ENCODE measurements at regions not wholly inside any gene's neighbourhood (a gene's known extent, or its start where the extent isn't known, plus 50 kb on each side); places are given as distances from the start of the nearest gene placed in this dataset.
"Not testable (repeated sequence)": the region's sequence is repeated elsewhere in the genome, so short reads cannot be mapped to it uniquely, and the experiment has no call there.

DNA sequence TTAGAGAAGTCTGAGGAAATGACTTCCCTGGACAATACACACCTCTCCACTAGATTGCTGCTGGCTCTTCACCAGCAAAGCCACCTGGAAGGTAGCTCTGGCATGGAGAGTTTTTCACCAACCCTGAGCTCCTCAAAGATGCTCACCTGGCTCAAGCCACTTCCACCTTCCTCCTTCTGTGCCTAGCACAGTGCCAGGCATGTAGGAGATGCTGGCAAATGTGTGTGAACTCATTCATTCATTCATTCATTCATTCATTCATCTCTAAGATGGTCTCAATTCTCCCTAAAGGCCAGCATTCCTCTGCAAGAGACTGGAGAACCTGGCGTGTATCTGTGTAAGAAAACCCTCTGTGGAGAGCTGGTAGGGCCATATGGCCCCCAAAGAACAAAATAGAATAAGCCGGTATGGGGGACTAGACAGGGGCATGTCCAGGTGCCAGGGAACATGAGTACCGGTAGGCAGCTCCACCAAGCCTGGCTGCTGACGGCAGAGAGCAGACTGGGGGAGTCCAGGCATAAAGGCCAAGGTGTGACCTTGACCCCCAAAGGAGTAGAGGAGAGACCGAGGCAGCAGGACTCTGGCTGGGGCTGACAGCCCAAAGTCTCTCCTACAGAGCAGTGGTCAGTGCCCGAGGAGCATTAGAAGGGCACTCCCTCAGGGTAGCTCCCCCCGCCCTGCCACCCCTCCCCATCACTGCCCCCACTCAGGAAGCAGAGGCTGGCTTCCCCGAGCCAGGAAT lies 132.2 kb upstream of the TNRC6C start:
- Histone ChIP-seq H3K27ac (no peak overlapping the region), H3K4me3 (no peak overlapping the region), H3K36me3 (no peaks in the 10 kb centered on the region), H3K4me1 (no peaks in the 10 kb centered on the region), H3K27me3 (peaks cover 6% of the 10 kb centered on the region), H3K9me3 (replicated peaks) (no peaks in the 10 kb centered on the region)
- no peak for DNase-seq

DNA sequence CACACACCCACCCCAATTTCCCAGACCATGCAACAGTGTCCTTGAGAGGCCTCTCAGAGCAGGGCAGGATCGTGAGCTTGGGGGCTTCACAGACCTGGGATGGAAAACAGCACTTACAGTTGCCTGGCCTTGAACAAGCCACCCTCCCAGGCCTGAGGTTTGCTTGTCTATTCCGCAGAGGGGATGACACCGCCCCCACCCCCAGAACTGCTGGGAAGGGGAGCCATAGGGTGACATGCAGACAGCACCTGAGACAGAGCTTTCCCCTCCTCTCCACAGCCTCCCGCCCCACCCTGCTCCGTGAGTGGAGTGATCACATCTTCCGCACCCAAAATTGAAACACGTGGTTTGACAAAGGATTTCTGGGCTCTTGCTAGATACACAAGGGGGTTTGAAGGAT lies 131.5 kb upstream of the TNRC6C start:
- Histone ChIP-seq H3K27me3 (peaks cover 6% of the 10 kb centered on the region), H3K9me3 (replicated peaks) (no peaks in the 10 kb centered on the region), H3K4me3 (no peak overlapping the region), H3K4me1 (no peaks in the 10 kb centered on the region), H3K27ac (no peak overlapping the region), H3K36me3 (no peaks in the 10 kb centered on the region)
- no peak for DNase-seq

DNA sequence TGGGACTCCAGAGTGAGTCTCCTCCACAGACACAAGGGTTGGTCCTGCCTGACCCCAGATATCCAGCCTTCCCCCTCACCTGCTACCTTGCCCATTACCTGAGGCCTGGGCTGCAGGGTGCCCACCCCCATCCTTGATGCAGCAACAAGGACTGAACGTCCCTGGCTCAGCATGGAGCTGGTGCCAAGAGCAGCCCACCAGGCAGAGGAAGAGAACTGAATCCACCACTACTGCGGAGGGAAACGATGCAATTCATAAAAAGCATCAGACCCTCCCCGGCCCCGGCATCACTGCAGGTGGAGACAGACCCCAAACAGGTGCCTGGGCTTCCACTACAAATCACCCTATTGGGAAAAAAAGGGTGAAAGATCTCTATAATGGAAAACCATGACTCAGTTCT lies 131.0 kb upstream of the TNRC6C start:
- H3K36me3 ChIP-seq, result no peaks in the 10 kb centered on the region

DNA sequence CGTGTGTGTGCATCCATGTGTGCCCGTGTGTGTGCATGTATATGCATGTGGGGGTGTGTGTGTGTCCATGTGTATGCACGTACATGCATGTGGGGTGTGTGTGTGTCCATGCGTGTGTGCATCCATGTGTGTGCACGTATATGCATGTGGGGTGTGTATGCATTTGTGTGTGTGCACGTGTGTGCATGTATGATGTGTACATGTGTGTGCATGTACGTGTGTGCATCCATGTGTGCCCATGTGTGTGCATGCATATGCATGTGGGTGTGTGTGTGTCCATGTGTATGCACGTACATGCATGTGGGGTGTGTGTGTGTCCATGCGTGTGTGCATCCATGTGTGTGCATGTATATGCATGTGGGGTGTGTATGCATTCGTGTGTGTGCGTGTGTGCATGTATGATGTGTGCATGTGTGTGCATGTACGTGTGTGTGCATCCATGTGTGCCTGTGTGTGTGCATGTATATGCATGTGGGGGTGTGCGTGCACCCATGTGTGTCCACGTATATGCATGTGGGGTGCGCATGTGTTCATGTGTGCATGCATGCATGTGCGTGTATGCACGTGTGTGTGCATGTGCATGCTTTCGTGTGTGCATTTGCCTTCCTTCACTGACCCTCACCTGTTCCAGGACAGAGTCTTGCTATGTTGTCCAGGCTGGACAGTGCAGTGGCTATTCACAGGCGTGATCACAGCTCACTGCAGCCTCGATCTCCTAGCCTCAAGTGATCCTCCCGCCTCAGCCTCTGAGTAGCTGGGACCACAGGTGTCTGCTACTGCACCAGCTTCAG lies 129.6 kb upstream of the TNRC6C start:
- no peak overlapping the region for H3K4me3 ChIP-seq
- H3K27ac ChIP-seq, result no peak overlapping the region
- no peak for DNase-seq
- no peaks in the 10 kb centered on the region for H3K36me3 ChIP-seq
- no peaks in the 10 kb centered on the region for H3K4me1 ChIP-seq
- peaks cover 4% of the 10 kb centered on the region for H3K27me3 ChIP-seq
- no peaks in the 10 kb centered on the region for H3K9me3 ChIP-seq (replicated peaks)

More for the DNA sequence above, 131.0 kb upstream of the TNRC6C start:
- Histone ChIP-seq H3K4me3 (no peak overlapping the region), H3K4me1 (no peaks in the 10 kb centered on the region), H3K27me3 (peaks cover 6% of the 10 kb centered on the region), H3K27ac (no peak overlapping the region), H3K9me3 (replicated peaks) (no peaks in the 10 kb centered on the region)
- DNase-seq, result no peak

DNA sequence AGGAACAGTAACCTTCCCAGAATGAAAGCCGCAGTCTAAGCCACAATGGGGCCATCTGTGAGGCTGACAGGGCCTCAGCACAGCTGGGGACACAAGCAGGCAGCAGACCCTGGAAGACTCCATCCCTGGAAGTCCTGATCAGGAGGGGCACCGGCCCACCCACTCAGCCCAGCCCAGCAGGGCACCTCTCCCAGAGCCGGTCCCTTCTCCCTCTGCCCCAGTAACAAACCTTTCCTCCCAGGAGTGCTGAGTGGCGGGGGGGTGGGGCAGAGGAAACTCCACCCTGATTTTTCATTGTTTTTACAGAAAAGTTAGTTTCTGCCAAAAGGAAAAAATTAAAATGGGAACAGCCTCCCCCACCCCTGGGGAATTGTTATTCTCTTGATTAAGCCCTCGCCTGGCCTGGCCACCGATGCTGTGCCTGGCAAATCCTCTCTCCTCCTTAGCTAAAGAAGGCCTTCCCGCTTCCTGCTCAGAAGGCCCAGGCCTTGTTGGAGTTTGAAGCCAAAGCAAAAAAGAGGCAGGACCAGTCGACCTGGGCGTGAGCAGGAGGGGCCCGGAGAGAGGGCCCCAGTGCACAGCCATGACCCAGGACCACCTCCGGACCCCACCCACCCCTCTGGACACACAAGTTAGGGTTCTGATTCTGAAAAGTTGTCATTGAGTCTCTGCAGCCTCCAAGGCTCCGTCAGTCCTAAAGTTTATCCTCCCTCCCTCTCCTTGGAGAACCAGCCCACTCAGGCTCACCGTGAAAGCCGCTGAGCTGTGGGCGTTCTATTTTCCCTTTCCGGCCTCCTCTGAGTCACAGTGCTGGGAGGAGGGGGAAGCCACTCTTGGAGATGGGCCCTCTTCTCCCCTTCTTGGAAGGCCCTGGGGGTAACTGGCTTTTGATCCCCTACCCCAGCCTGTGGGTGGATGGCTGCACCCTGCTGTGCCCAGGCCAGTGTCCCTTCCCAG lies 128.4 kb upstream of the TNRC6C start:
- Histone ChIP-seq H3K4me1 (0 out of 2 replicates have a peak, but pooled peaks cover 3% of the 10 kb centered on the region), H3K4me3 (no peak overlapping the region), H3K27me3 (no peaks in the 10 kb centered on the region), H3K27ac (no peak overlapping the region), H3K9me3 (replicated peaks) (no peaks in the 10 kb centered on the region), H3K36me3 (no peaks in the 10 kb centered on the region)
- DNase-seq, result peak in 1 of 2 experiments; percentile 30

DNA sequence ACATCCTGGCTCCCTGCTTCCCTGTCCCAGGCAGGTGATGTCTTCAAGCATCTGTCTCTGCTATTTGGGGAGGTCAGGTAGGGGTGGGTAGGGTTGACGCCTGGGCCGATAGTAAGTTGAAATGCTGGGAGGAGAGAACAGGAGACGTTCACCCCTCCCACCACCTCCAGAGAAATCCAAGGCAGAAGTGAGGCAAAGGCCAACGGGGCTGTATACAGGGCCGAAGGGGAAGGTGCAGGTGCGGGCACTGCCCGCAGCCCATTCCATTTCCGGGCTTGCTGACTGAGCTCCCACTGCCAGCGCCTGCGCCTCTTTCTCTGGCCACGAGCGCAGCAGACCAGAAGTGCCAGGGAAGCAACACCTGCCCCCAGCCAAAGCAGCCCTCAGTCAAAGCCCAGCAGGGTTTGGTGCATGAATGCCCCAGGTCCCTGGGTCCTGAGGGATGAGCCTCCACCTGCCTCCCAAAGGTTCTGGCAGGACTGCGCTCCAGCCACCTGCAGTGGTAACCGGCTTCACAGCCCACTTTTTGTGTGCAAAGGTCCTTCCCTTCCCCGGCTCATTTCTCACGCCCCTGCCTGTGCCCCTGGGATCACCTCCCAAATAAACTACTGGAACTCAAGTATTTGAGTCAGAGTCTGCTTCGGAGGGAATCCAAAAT lies 127.6 kb upstream of the TNRC6C start:
- Histone ChIP-seq H3K27me3 (no peaks in the 10 kb centered on the region), H3K4me1 (0 out of 2 replicates have a peak, but pooled peaks cover 3% of the 10 kb centered on the region), H3K9me3 (replicated peaks) (no peaks in the 10 kb centered on the region), H3K36me3 (no peaks in the 10 kb centered on the region), H3K4me3 (no peak overlapping the region), H3K27ac (no peak overlapping the region)
- no peak for DNase-seq

DNA sequence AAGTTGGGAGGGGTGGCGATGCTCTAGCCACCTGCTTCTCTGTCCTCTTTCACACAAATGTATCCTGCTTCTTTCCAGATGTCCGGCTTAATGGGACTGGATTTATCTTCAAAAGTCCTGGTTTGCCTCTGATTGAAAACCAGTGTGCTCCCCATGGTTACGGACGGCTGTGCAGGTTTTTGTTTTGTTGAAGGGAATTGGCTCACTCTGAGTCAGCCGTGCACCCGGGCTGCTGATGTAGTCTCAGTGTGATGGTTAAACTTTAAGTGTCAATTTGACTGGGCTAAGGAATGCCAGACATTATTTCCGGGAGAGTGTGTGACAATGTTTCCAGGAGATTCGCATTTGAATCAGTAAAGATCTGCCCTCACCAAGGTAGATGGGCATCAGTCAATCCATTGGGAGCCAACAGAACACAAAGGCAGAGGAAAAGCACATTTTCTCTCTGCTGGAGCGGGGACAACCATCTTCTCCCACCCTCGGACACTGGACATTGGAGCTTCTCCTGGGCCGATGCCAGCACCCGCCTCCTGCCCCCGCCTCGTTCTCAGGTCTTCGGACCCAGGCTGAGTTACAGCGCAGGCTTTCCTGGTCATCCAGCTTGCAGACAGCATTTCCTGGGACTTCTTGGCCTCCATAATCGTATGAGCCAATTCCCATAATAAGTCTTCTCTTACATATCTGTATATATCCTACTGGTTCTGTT lies 126.9 kb upstream of the TNRC6C start:
- Histone ChIP-seq H3K4me1 (0 out of 2 replicates have a peak, but pooled peaks cover 3% of the 10 kb centered on the region), H3K9me3 (replicated peaks) (no peaks in the 10 kb centered on the region), H3K36me3 (no peaks in the 10 kb centered on the region), H3K27me3 (no peaks in the 10 kb centered on the region), H3K27ac (no peak overlapping the region), H3K4me3 (no peak overlapping the region)
- no peak for DNase-seq

DNA sequence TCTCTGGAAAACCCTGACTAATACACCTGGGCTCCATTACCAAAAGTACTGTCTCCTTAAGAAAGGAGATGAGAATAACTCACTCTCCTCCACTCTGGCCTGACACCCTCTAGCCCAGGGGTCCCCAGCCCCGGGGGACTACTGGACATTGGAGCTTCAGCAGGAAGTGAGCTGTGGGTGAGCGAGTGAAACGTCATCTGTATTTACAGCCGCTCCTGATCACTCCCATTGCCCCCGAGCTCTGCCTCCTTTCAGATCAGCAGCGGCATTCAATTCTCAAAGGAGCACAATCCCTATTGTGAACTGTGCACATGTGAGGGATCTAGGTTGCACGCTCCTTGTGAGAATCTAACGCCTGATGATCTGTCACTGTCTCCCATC lies 126.3 kb upstream of the TNRC6C start:
- H3K4me3 ChIP-seq, result no peak overlapping the region
- no peak overlapping the region for H3K27ac ChIP-seq
- H3K4me1 ChIP-seq, result 0 out of 2 replicates have a peak, but pooled peaks cover 3% of the 10 kb centered on the region
- DNase-seq, result no peak
- no peaks in the 10 kb centered on the region for H3K27me3 ChIP-seq
- no peaks in the 10 kb centered on the region for H3K36me3 ChIP-seq
- H3K9me3 ChIP-seq (replicated peaks), result no peaks in the 10 kb centered on the region

DNA sequence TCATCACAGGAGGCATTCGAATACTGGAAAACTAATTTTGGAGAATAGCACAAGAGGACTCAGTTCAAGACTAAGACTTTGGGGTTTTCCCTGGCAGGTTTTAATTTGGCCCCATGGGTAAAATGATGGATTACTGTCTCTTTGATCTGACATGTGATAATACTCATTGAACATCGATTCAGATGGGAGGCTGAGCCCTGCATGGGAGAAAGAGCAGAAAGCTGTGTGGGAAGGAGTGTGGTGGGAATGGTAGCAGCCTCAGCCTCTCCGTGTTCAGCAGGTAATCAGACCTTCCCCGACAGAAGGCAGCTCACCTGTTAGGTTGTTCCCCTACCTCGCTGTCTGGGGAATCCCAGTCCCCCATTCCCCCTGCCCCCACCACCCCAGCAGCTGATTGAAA lies 124.7 kb upstream of the TNRC6C start:
- Histone ChIP-seq H3K27ac (no peak overlapping the region), H3K36me3 (no peaks in the 10 kb centered on the region), H3K27me3 (no peaks in the 10 kb centered on the region), H3K9me3 (replicated peaks) (no peaks in the 10 kb centered on the region), H3K4me1 (0 out of 2 replicates have a peak, but pooled peaks cover 3% of the 10 kb centered on the region), H3K4me3 (no peak overlapping the region)
- no peak for DNase-seq

DNA sequence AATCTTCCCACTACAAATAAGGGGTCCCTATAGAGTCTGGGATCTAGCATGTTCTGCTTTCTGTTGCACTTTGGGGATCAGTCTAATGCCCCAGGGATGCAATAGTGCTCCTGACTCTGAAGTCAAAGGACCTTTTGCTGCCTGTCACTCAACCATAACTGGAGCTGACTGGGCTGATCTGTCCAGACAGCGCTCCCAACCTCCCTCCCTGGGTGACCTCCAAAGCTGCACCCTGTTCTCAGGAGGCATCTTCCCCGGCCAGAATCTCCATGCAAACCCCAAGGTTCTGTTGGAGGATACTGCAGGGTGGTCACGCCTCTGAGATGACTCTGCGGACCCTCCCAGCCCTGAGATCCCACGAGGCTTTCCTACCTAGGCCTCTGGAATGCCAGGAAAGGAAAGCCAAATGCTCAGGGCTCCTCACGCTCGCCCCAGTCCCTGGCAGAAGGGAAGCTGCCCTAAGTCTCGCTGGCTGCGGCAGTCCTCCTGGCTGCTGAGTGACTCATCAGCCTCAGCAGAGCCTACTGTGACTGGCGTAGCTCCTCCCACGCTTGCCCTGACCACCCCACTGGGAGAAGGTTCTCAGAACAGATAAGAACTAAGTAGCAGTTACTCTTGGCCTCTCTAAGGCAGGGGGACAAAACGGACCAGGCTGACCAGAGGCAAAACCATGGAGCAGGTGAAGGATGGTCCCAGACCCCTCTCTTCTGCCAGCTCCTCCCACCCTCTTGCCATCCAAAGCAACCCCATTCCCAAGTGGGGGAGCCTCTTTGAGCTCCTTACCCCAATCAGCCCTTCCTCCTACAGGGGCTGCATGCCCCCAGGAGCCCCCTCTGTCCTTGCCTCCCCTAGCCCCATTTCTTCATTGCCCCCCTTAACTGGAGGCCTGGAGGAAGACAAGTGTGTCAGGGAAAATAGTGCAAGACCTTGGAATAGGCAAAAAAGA lies 124.1 kb upstream of the TNRC6C start:
- Histone ChIP-seq H3K36me3 (no peaks in the 10 kb centered on the region), H3K4me3 (no peak overlapping the region), H3K27ac (no peak overlapping the region), H3K27me3 (no peaks in the 10 kb centered on the region), H3K4me1 (0 out of 2 replicates have a peak, but pooled peaks cover 3% of the 10 kb centered on the region), H3K9me3 (replicated peaks) (no peaks in the 10 kb centered on the region)
- DNase-seq, result peak; percentile 66 to 71

DNA sequence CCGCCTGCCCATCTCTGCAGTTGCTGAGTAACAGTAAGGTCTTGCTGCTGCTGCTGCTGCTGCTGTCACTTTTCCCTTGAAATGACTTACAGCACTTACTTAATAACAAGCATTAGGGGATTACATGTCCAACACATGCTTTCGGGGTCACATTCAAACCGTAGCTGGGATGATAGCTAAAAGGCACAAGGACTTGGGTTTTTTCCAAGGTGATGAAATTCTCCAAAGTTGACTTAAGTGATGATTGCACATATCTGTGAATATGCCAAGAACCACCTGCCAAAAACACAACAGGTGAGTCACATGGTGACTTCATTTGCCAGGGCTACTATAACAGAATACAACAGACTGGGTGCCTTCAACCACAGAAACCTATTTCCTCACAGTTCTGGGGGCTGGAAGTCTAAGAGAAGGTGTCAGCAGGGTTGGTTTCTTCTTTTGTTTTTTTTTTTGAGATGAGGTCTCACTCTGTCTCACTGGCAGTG lies 121.9 kb upstream of the TNRC6C start:
- Histone ChIP-seq H3K27ac (no peak overlapping the region), H3K27me3 (no peaks in the 10 kb centered on the region), H3K4me3 (no peak overlapping the region), H3K36me3 (no peaks in the 10 kb centered on the region), H3K9me3 (replicated peaks) (no peaks in the 10 kb centered on the region), H3K4me1 (0 out of 2 replicates have a peak, but pooled peaks cover 3% of the 10 kb centered on the region)
- no peak for DNase-seq

DNA sequence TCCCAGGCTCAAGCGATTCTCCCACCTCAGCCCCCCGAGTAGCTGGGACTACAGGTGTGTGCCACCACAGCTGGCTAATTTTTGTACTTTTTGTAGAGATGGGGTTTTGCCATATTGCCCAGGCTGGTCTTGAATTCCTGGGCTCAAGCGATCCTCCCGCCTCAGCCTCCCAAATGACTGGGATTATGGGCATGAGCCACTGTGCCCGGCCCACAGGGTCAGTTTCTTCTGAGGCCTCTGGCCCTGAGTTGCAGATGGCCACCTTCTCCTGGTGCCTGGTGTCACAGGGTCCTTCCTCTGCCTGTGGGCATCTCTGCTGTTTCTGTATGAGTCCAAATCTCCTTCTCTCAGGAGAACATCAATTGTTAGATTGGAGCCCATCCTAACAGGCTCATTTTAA lies 121.4 kb upstream of the TNRC6C start:
- not testable (repeated sequence) for H3K27ac ChIP-seq; H3K27me3 ChIP-seq; H3K4me3 ChIP-seq; H3K4me1 ChIP-seq; H3K9me3 ChIP-seq (replicated peaks); DNase-seq; H3K36me3 ChIP-seq

DNA sequence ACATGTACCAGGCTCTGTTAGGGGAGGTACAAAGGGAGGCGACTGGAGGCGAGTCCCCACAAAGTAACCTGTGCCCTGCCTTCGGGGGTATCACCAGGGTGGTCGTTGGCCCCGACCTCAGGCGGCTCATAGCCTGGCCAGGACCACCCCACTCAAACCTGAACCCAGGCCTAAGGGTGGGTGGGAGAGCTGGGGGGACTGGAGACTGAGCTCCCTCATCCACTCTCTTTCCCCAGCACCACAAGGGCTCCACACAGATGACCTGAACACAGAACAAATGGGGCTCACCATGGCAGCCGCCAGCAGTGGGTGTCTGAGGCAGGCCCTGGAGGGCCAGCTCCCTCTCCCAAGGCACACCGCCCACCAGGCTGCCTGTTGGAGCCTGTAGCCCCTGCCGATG lies 120.6 kb upstream of the TNRC6C start:
- Histone ChIP-seq H3K27me3 (no peaks in the 10 kb centered on the region), H3K4me1 (0 out of 2 replicates have a peak, but pooled peaks cover 3% of the 10 kb centered on the region), H3K4me3 (no peak overlapping the region), H3K36me3 (no peaks in the 10 kb centered on the region), H3K9me3 (replicated peaks) (no peaks in the 10 kb centered on the region), H3K27ac (no peak overlapping the region)
- no peak for DNase-seq
